Astrocyte (in vitro differentiated cells and primary cell): ENCODE measurements at regions not wholly inside any gene's neighbourhood (a gene's known extent, or its start where the extent isn't known, plus 50 kb on each side); places are given as distances from the start of the nearest gene placed in this dataset.

Experiments used
- DNase-seq: peaks from one replicate; pipeline ENCODE4 v3.0.0-alpha.2; 2010; ENCODE audit warnings: low read depth
- FAIRE-seq: peaks from 2 replicates; lab custom pipeline; 2011; peaks lifted over from hg19 to GRCh38; lab: Jason Lieb, UNC
- H2AFZ ChIP-seq: 2 replicates; pipeline ENCODE4 v1.6.0; 2012; ENCODE audit warnings: low read depth, low read length, inconsistent platforms
- H3K27ac ChIP-seq: 2 replicates; pipeline ENCODE4 v1.5.1; 2011; ENCODE audit warnings: low read depth, low read length, inconsistent platforms
- H3K27me3 ChIP-seq: 2 replicates; pipeline ENCODE4 v1.6.0; 2011; ENCODE audit warnings: low read length, inconsistent platforms; ENCODE audit not compliant: insufficient read depth
- H3K36me3 ChIP-seq: 2 replicates; pipeline ENCODE4 v1.5.1; 2011; ENCODE audit warnings: low read length, inconsistent platforms; ENCODE audit not compliant: insufficient read depth
- H3K4me1 ChIP-seq: 2 replicates; pipeline ENCODE4 v1.5.1; 2011; ENCODE audit warnings: low read length, inconsistent platforms; ENCODE audit not compliant: insufficient read depth
- H3K4me2 ChIP-seq: 2 replicates; pipeline ENCODE4 v1.6.0; 2012; ENCODE audit warnings: low read length, inconsistent platforms
- H3K4me3 ChIP-seq: 2 replicates; pipeline ENCODE4 v1.5.1; 2011; ENCODE audit warnings: low read depth, mild to moderate bottlenecking, low read length, inconsistent platforms; ENCODE audit not compliant: insufficient read depth
- H3K79me2 ChIP-seq: 2 replicates; pipeline ENCODE4 v1.6.0; 2012; ENCODE audit warnings: mild to moderate bottlenecking, low read length, inconsistent platforms; ENCODE audit not compliant: insufficient read depth
- H3K9ac ChIP-seq: 2 replicates; pipeline ENCODE4 v1.6.0; 2012; ENCODE audit warnings: mild to moderate bottlenecking, low read length, inconsistent platforms
- H3K9me3 ChIP-seq: 2 replicates; pipeline ENCODE4 v1.5.1; 2012; ENCODE audit warnings: low read depth, mild to moderate bottlenecking, low read length, inconsistent platforms; ENCODE audit not compliant: insufficient read depth
- H4K20me1 ChIP-seq: 2 replicates; pipeline ENCODE4 v1.6.0; 2012; ENCODE audit warnings: low read length, inconsistent platforms; ENCODE audit not compliant: insufficient read depth
- H3K27ac Mint-ChIP-seq: one replicate; pipeline ENCODE4 v1.8.0; 2021; ENCODE audit warnings: mild to moderate bottlenecking, mixed read lengths; ENCODE audit not compliant: unreplicated experiment
- H3K27me3 Mint-ChIP-seq: one replicate; pipeline ENCODE4 v1.8.0; 2021; ENCODE audit warnings: low read depth, mixed read lengths; ENCODE audit not compliant: unreplicated experiment
- H3K36me3 Mint-ChIP-seq: one replicate; pipeline ENCODE4 v1.8.0; 2021; ENCODE audit warnings: low read depth, mixed read lengths; ENCODE audit not compliant: unreplicated experiment
- H3K4me1 Mint-ChIP-seq: one replicate; pipeline ENCODE4 v1.8.0; 2021; ENCODE audit warnings: low read depth, mixed read lengths; ENCODE audit not compliant: unreplicated experiment
- H3K4me3 Mint-ChIP-seq: one replicate; pipeline ENCODE4 v1.8.0; 2021; ENCODE audit warnings: mild to moderate bottlenecking, moderate library complexity, mixed read lengths; ENCODE audit not compliant: unreplicated experiment
- H3K9me3 Mint-ChIP-seq: one replicate; pipeline ENCODE4 v1.8.0; 2021; ENCODE audit warnings: mild to moderate bottlenecking, mixed read lengths; ENCODE audit not compliant: unreplicated experiment
- CTCF ChIP-seq: IDR thresholded peaks from 2 replicates; pipeline ENCODE4 v1.5.1; 2011; ENCODE audit warnings: low read depth, mild to moderate bottlenecking, inconsistent platforms, low read length, moderate library complexity; ENCODE audit not compliant: insufficient read depth
- EZH2 ChIP-seq: IDR thresholded peaks from 2 replicates; pipeline ENCODE4 v1.6.1; 2012; ENCODE audit warnings: mild to moderate bottlenecking, low read length, inconsistent platforms; ENCODE audit not compliant: insufficient read depth

- Mint-ChIP-seq H3K27ac (no peak overlapping the region), H3K27me3 (no peaks in the 10 kb centered on the region), H3K9me3 (peaks cover 3% of the 10 kb centered on the region), H3K36me3 (no peaks in the 10 kb centered on the region), H3K4me1 (peaks cover 7% of the 10 kb centered on the region), H3K4me3 (no peak overlapping the region)
- H3K79me2 ChIP-seq, result no peaks in the 10 kb centered on the region
- no peak overlapping the region for H3K4me2 ChIP-seq
- no peaks in the 10 kb centered on the region for H3K4me1 ChIP-seq
- H3K9ac ChIP-seq, result no peak overlapping the region
- peak; percentile 37 for DNase-seq
- H3K27me3 ChIP-seq, result no peaks in the 10 kb centered on the region
- no peaks in the 10 kb centered on the region for H3K36me3 ChIP-seq
- no peaks in the 10 kb centered on the region for H3K9me3 ChIP-seq
- no peak overlapping the region for H2AFZ ChIP-seq
- FAIRE-seq, result peak; percentile 62
- no peak overlapping the region for H3K27ac ChIP-seq
- no peak overlapping the region for H3K4me3 ChIP-seq
- TF ChIP-seq CTCF (no peak), EZH2 (no peak)
- H4K20me1 ChIP-seq, result no peaks in the 10 kb centered on the region
Observed at GRCh38 chr6:145031001-145031400, 704.3 kb downstream of the EPM2A start.

- no peak overlapping the region for H3K4me2 ChIP-seq
- no peaks in the 10 kb centered on the region for H4K20me1 ChIP-seq
- DNase-seq, result no peak
- FAIRE-seq, result no peak
- H3K9ac ChIP-seq, result no peak overlapping the region
- H3K27me3 ChIP-seq, result no peaks in the 10 kb centered on the region
- Mint-ChIP-seq H3K27ac (no peak overlapping the region), H3K36me3 (peaks cover 4% of the 10 kb centered on the region), H3K27me3 (no peaks in the 10 kb centered on the region), H3K9me3 (peaks cover 3% of the 10 kb centered on the region), H3K4me3 (no peak overlapping the region), H3K4me1 (peaks cover 11% of the 10 kb centered on the region)
- no peaks in the 10 kb centered on the region for H3K4me1 ChIP-seq
- TF ChIP-seq EZH2 (no peak), CTCF (no peak)
- H3K4me3 ChIP-seq, result no peak overlapping the region
- H3K79me2 ChIP-seq, result no peaks in the 10 kb centered on the region
- H3K9me3 ChIP-seq, result no peaks in the 10 kb centered on the region
- no peak overlapping the region for H2AFZ ChIP-seq
- H3K36me3 ChIP-seq, result no peaks in the 10 kb centered on the region
- H3K27ac ChIP-seq, result no peak overlapping the region
Observed at GRCh38 chr6:145031962-145032361, 703.4 kb downstream of the EPM2A start.

- Mint-ChIP-seq H3K27ac (no peak overlapping the region), H3K9me3 (peaks cover 3% of the 10 kb centered on the region), H3K36me3 (peaks cover 4% of the 10 kb centered on the region), H3K4me1 (peaks cover 13% of the 10 kb centered on the region), H3K4me3 (no peak overlapping the region), H3K27me3 (no peaks in the 10 kb centered on the region)
- Histone ChIP-seq H3K27me3 (no peaks in the 10 kb centered on the region), H3K27ac (no peak overlapping the region), H3K9ac (no peak overlapping the region), H4K20me1 (no peaks in the 10 kb centered on the region), H3K4me2 (no peak overlapping the region), H3K79me2 (no peaks in the 10 kb centered on the region), H3K36me3 (no peaks in the 10 kb centered on the region), H3K9me3 (no peaks in the 10 kb centered on the region), H3K4me1 (peaks cover 3% of the 10 kb centered on the region), H2AFZ (no peak overlapping the region), H3K4me3 (no peak overlapping the region)
- TF ChIP-seq CTCF (no peak), EZH2 (no peak)
- DNase-seq (no peak), FAIRE-seq (no peak)
Observed at GRCh38 chr6:145032562-145033145, 702.7 kb downstream of the EPM2A start.
